WTC11 (cell line): ENCODE measurements at regions not wholly inside any gene's neighbourhood (a gene's known extent, or its start where the extent isn't known, plus 50 kb on each side); places are given as distances from the start of the nearest gene placed in this dataset.

ENCODE experiments used
- ATAC-seq: fragments of 200-7000 bp; cut with Tn5 transposase; 2 replicates; pipeline ENCODE4 v1.10.0; 2021; ENCODE audit warnings: mild to moderate bottlenecking, moderate library complexity
- CTCF ChIA-PET: fragments of 300-600 bp; sonication (Branson Sonifier 250); formaldehyde crosslinking; loops from one replicate; lab custom pipeline; 2021; ENCODE audit warnings: antibody characterized with exemption; lab: Charles Lee
- POLR2A ChIA-PET: fragments of 350-600 bp; sonication (Branson Sonifier 250); formaldehyde crosslinking; loops from one replicate; lab custom pipeline; 2021; ENCODE audit warnings: antibody characterized with exemption; lab: Charles Lee
- DNase-seq: peaks from one replicate; pipeline ENCODE4 v3.0.0; 2021; ENCODE audit warnings: low spot score
- H3K27ac Mint-ChIP-seq: 2 replicates; pipeline ENCODE4 v1.8.0; 2021; ENCODE audit warnings: mixed read lengths
- H3K27me3 Mint-ChIP-seq: 2 replicates; pipeline ENCODE4 v1.8.0; 2021; ENCODE audit warnings: low read depth, mild to moderate bottlenecking, moderate library complexity, mixed read lengths
- H3K36me3 Mint-ChIP-seq: 2 replicates; pipeline ENCODE4 v1.8.0; 2021; ENCODE audit warnings: mixed read lengths
- H3K4me1 Mint-ChIP-seq: 2 replicates; pipeline ENCODE4 v1.8.0; 2022; ENCODE audit warnings: mixed read lengths
- H3K4me3 Mint-ChIP-seq: 2 replicates; pipeline ENCODE4 v1.8.0; 2021; ENCODE audit warnings: mild to moderate bottlenecking, moderate library complexity, mixed read lengths
- H3K9me3 Mint-ChIP-seq: 2 replicates; pipeline ENCODE4 v1.8.0; 2021; ENCODE audit warnings: mixed read lengths
- ATF6 ChIP-seq: sonication (generic); formaldehyde crosslinking; IDR thresholded peaks from 2 replicates; pipeline ENCODE4 v1.8.1; 2023; ENCODE audit warnings: mild to moderate bottlenecking, missing genetic modification reagents
- CBFB ChIP-seq: sonication (generic); formaldehyde crosslinking; IDR thresholded peaks from 2 replicates; pipeline ENCODE4 v1.8.1; 2022; ENCODE audit warnings: mild to moderate bottlenecking, low read depth, missing genetic modification reagents
- E2F4 ChIP-seq: sonication (generic); formaldehyde crosslinking; IDR thresholded peaks from 2 replicates; pipeline ENCODE4 v1.8.1; 2022; ENCODE audit warnings: low read depth, mild to moderate bottlenecking, moderate library complexity, missing genetic modification reagents, borderline replicate concordance
- FOXP4 ChIP-seq: sonication (generic); formaldehyde crosslinking; IDR thresholded peaks from 2 replicates; pipeline ENCODE4 v1.8.0; 2022; ENCODE audit warnings: mild to moderate bottlenecking, missing genetic modification reagents
- GRHL2 ChIP-seq: fragments of 250-450 bp; sonication (Bioruptor Pico); IDR thresholded peaks from 2 replicates; pipeline ENCODE4 v1.8.0; 2022; ENCODE audit warnings: mild to moderate bottlenecking, moderate library complexity; ENCODE audit not compliant: insufficient replicate concordance, severe bottlenecking
- IRF1 ChIP-seq: sonication (generic); formaldehyde crosslinking; IDR thresholded peaks from 2 replicates; pipeline ENCODE4 v1.8.0; 2023; ENCODE audit warnings: missing genetic modification reagents
- MYBL2 ChIP-seq: sonication (generic); formaldehyde crosslinking; IDR thresholded peaks from 2 replicates; pipeline ENCODE4 v1.8.1; 2023; ENCODE audit warnings: mild to moderate bottlenecking, moderate library complexity, missing genetic modification reagents
- NFE2L1 ChIP-seq: sonication (generic); formaldehyde crosslinking; IDR thresholded peaks from 2 replicates; pipeline ENCODE4 v1.8.1; 2023; ENCODE audit warnings: missing genetic modification reagents
- NR1H2 ChIP-seq: sonication (generic); formaldehyde crosslinking; IDR thresholded peaks from 2 replicates; pipeline ENCODE4 v1.9.0; 2021; ENCODE audit warnings: mild to moderate bottlenecking, moderate library complexity, missing genetic modification reagents
- PRDM15 ChIP-seq: sonication (generic); formaldehyde crosslinking; IDR thresholded peaks from 2 replicates; pipeline ENCODE4 v1.8.0; 2022; ENCODE audit warnings: missing genetic modification reagents
- PREB ChIP-seq: sonication (generic); formaldehyde crosslinking; IDR thresholded peaks from 2 replicates; pipeline ENCODE4 v1.8.1; 2022; ENCODE audit warnings: mild to moderate bottlenecking, missing genetic modification reagents, moderate library complexity, borderline replicate concordance
- RELA ChIP-seq: sonication (generic); formaldehyde crosslinking; IDR thresholded peaks from 2 replicates; pipeline ENCODE4 v1.8.1; 2022; ENCODE audit warnings: missing genetic modification reagents, mild to moderate bottlenecking, borderline replicate concordance
- SP1 ChIP-seq: sonication (generic); formaldehyde crosslinking; conservative IDR thresholded peaks from 2 replicates; pipeline ENCODE4 v1.8.1; 2022; ENCODE audit warnings: missing genetic modification reagents
- ZBTB21 ChIP-seq: sonication (generic); formaldehyde crosslinking; IDR thresholded peaks from 2 replicates; pipeline ENCODE4 v1.8.1; 2023; ENCODE audit warnings: mild to moderate bottlenecking, missing genetic modification reagents, borderline replicate concordance
- ZNF138 ChIP-seq: sonication (generic); formaldehyde crosslinking; conservative IDR thresholded peaks from 2 replicates; pipeline ENCODE4 v1.8.1; 2022; ENCODE audit warnings: mild to moderate bottlenecking, moderate library complexity, missing genetic modification reagents
- ZNF219 ChIP-seq: sonication (generic); formaldehyde crosslinking; IDR thresholded peaks from 2 replicates; pipeline ENCODE4 v1.8.0; 2023; ENCODE audit warnings: missing genetic modification reagents, mild to moderate bottlenecking, borderline replicate concordance

GRCh38 chr14:53391156-53391555 lies 238.0 kb upstream of the DDHD1 start:
- H3K27me3 Mint-ChIP-seq, result peaks cover 5% of the 10 kb centered on the region; the same call in 1 of the 2 replicates
- POLR2A ChIA-PET, result no interaction called here
- H3K4me3 Mint-ChIP-seq, result no peak overlapping the region
- peaks cover 27% of the 10 kb centered on the region for H3K9me3 Mint-ChIP-seq
- DNase-seq, result no peak
- TF ChIP-seq FOXP4 (CRISPR knock-in tag), result no peak
- no peak for TF ChIP-seq RELA (CRISPR knock-in tag)
- no peak for TF ChIP-seq PRDM15 (CRISPR knock-in tag)
- no peak for TF ChIP-seq NFE2L1 (CRISPR knock-in tag)
- TF ChIP-seq PREB (CRISPR knock-in tag), result no peak
- no peak for TF ChIP-seq NR1H2
- no peak for TF ChIP-seq ZNF138 (CRISPR knock-in tag)
- TF ChIP-seq CBFB, result no peak
- TF ChIP-seq ATF6, result no peak
- no peak for TF ChIP-seq E2F4 (CRISPR knock-in tag)
- no peak for TF ChIP-seq ZNF219
- TF ChIP-seq IRF1 (CRISPR knock-in tag), result no peak
- no peak for TF ChIP-seq MYBL2
- no peak for TF ChIP-seq GRHL2 (CRISPR knock-in tag)
- no peak for TF ChIP-seq SP1 (CRISPR knock-in tag)
- no peak for TF ChIP-seq ZBTB21 (CRISPR knock-in tag)
- TF ChIP-seq, all 79 proteins: peak for 0
- Mint-ChIP-seq H3K4me1 (peaks cover 7% of the 10 kb centered on the region), H3K36me3 (peaks cover 26% of the 10 kb centered on the region), H3K27ac (no peak overlapping the region)
- ATAC-seq, result no peak
- CTCF ChIA-PET, result no interaction called here
